H9 (cell line): ENCODE measurements at regions not wholly inside any gene's neighbourhood (a gene's known extent, or its start where the extent isn't known, plus 50 kb on each side); places are given as distances from the start of the nearest gene placed in this dataset.

Source experiments
- DNase-seq: peaks from one replicate; pipeline ENCODE4 v3.0.0-alpha.2; 2017
- H2AFZ ChIP-seq: one replicate; pipeline ENCODE4 v1.6.1; 2013; ENCODE audit warnings: mild to moderate bottlenecking, low read length, control low read depth, moderate library complexity
- H2AK5ac ChIP-seq: 2 replicates; pipeline ENCODE4 v1.6.1; 2013; ENCODE audit warnings: low read length, control low read depth, mixed read lengths; ENCODE audit not compliant: insufficient read length
- H2BK120ac ChIP-seq: one replicate; pipeline ENCODE4 v1.6.1; 2013; ENCODE audit warnings: low read depth, mild to moderate bottlenecking, low read length, control low read depth, inconsistent platforms; ENCODE audit not compliant: poor library complexity, severe bottlenecking
- H2BK12ac ChIP-seq: 2 replicates; pipeline ENCODE4 v1.6.1; 2013; ENCODE audit warnings: low read length, control low read depth, mixed read lengths, low read depth; ENCODE audit not compliant: insufficient read length
- H2BK15ac ChIP-seq: 2 replicates; pipeline ENCODE4 v1.6.1; 2013; ENCODE audit warnings: low read depth, low read length, control low read depth
- H2BK20ac ChIP-seq: one replicate; pipeline ENCODE4 v1.6.1; 2013; ENCODE audit warnings: low read depth, mild to moderate bottlenecking, low read length, control low read depth, inconsistent platforms; ENCODE audit not compliant: poor library complexity, severe bottlenecking
- H2BK5ac ChIP-seq: 2 replicates; pipeline ENCODE4 v1.6.1; 2013; ENCODE audit warnings: low read length, control low read depth, mixed read lengths; ENCODE audit not compliant: insufficient read length
- H3K14ac ChIP-seq: 2 replicates; pipeline ENCODE4 v1.6.1; 2013; ENCODE audit warnings: low read length, control low read depth; ENCODE audit not compliant: insufficient read depth
- H3K18ac ChIP-seq: 2 replicates; pipeline ENCODE4 v1.6.1; 2013; ENCODE audit warnings: low read depth, mild to moderate bottlenecking, mixed read lengths, low read length, control low read depth; ENCODE audit not compliant: insufficient read length
- H3K23ac ChIP-seq: 2 replicates; pipeline ENCODE4 v1.6.1; 2013; ENCODE audit warnings: low read length, control low read depth, mixed read lengths, low read depth; ENCODE audit not compliant: insufficient read length
- H3K23me2 ChIP-seq: 2 replicates; pipeline ENCODE4 v1.6.1; 2013; ENCODE audit warnings: low read depth, mild to moderate bottlenecking, mixed read lengths, low read length, control low read depth; ENCODE audit not compliant: insufficient read length, poor library complexity, severe bottlenecking
- H3K27ac ChIP-seq: 2 replicates; pipeline ENCODE4 v1.5.1; 2013; ENCODE audit warnings: low read length, control low read depth, mixed read lengths, low read depth; ENCODE audit not compliant: insufficient read length
- H3K27me3 ChIP-seq: 2 replicates; pipeline ENCODE4 v1.6.1; 2013; ENCODE audit warnings: low read length, control low read depth, inconsistent platforms; ENCODE audit not compliant: insufficient read depth
- H3K4ac ChIP-seq: 2 replicates; pipeline ENCODE4 v1.6.1; 2013; ENCODE audit warnings: low read depth, mild to moderate bottlenecking, control low read depth, inconsistent platforms, low read length, moderate library complexity
- H3K4me1 ChIP-seq: 2 replicates; pipeline ENCODE4 v1.6.1; 2013; ENCODE audit warnings: low read length, control low read depth, inconsistent platforms; ENCODE audit not compliant: insufficient read depth
- H3K4me2 ChIP-seq: 2 replicates; pipeline ENCODE4 v1.6.1; 2013; ENCODE audit warnings: low read length, control low read depth, mixed read lengths; ENCODE audit not compliant: insufficient read length, insufficient read depth
- H3K56ac ChIP-seq: 2 replicates; pipeline ENCODE4 v1.6.1; 2013; ENCODE audit warnings: low read depth, mild to moderate bottlenecking, mixed read lengths, low read length, control low read depth; ENCODE audit not compliant: insufficient read length
- H3K79me1 ChIP-seq: 2 replicates; pipeline ENCODE4 v1.6.1; 2013; ENCODE audit warnings: low read depth, mild to moderate bottlenecking, moderate library complexity, low read length, control low read depth, inconsistent platforms; ENCODE audit not compliant: insufficient read depth, poor library complexity, severe bottlenecking
- H3K79me2 ChIP-seq: 2 replicates; pipeline ENCODE4 v1.6.1; 2013; ENCODE audit warnings: low read length, control low read depth, inconsistent platforms; ENCODE audit not compliant: insufficient read depth
- H3K9ac ChIP-seq: 2 replicates; pipeline ENCODE4 v1.6.1; 2013; ENCODE audit warnings: low read length, control low read depth, mixed read lengths; ENCODE audit not compliant: insufficient read length; ENCODE audit errors: extremely low read depth
- H3K9me3 ChIP-seq: one replicate; pipeline ENCODE4 v1.6.1; 2013; ENCODE audit warnings: low read depth, low read length, inconsistent platforms; ENCODE audit not compliant: control insufficient read depth
- H3T11ph ChIP-seq: one replicate; pipeline ENCODE4 v1.6.1; 2013; ENCODE audit warnings: mild to moderate bottlenecking, low read length, control low read depth, inconsistent platforms
- H4K20me1 ChIP-seq: one replicate; pipeline ENCODE4 v1.6.1; 2013; ENCODE audit not compliant: control insufficient read depth, insufficient read length, insufficient read depth
- H4K5ac ChIP-seq: 2 replicates; pipeline ENCODE4 v1.6.1; 2013; ENCODE audit warnings: low read depth, mild to moderate bottlenecking, mixed read lengths, low read length, control low read depth; ENCODE audit not compliant: insufficient read length
- H4K8ac ChIP-seq: replicated peaks from 2 replicates; pipeline ENCODE4 v1.6.1; 2013; ENCODE audit warnings: low read length, control low read depth, mixed read lengths, low read depth; ENCODE audit not compliant: insufficient read length
- H4K91ac ChIP-seq: 2 replicates; pipeline ENCODE4 v1.6.1; 2013; ENCODE audit warnings: low read depth, mild to moderate bottlenecking, moderate library complexity, mixed read lengths, low read length, control low read depth; ENCODE audit not compliant: insufficient read length
- H3K27ac Mint-ChIP-seq, 3 experiments: 2 replicates in 2 of 3; 3 replicates in 1 of 3; pipeline ENCODE4 v1.8.0; 2020 to 2021; ENCODE audit warnings: mixed read lengths in 3 of 3, mild to moderate bottlenecking in 1 of 3, moderate library complexity in 1 of 3
- H3K27me3 Mint-ChIP-seq: 2 replicates; pipeline ENCODE4 v1.8.0; 2021; ENCODE audit warnings: low read depth, mild to moderate bottlenecking, moderate library complexity, mixed read lengths
- H3K36me3 Mint-ChIP-seq, 3 experiments: 2 replicates in 2 of 3; 3 replicates in 1 of 3; pipeline ENCODE4 v1.8.0; 2020 to 2021; ENCODE audit warnings: low read depth in 3 of 3, mixed read lengths in 3 of 3; ENCODE audit not compliant: insufficient read depth in 1 of 3
- H3K4me1 Mint-ChIP-seq, 2 experiments: 2 replicates each; pipeline ENCODE4 v1.8.0; 2020; ENCODE audit warnings: mixed read lengths in 2 of 2
- H3K4me3 Mint-ChIP-seq, 2 experiments: 2 replicates in 1 of 2; 3 replicates in 1 of 2; pipeline ENCODE4 v1.8.0; 2020 to 2021; ENCODE audit warnings: mild to moderate bottlenecking in 2 of 2, mixed read lengths in 2 of 2, moderate library complexity in 1 of 2
- H3K9me3 Mint-ChIP-seq, 2 experiments: 2 replicates in 1 of 2; 3 replicates in 1 of 2; pipeline ENCODE4 v1.8.0; 2020; ENCODE audit warnings: mild to moderate bottlenecking in 2 of 2, mixed read lengths in 2 of 2, moderate library complexity in 1 of 2
- WGBS: extraction: QIAGEN DNeasy Blood & Tissue Kit; methylation state at CpG from one replicate; pipeline ENCODE4 v1.1.7; 2013; ENCODE audit warnings: missing lambda C conversion rate, low lambda C conversion rate, mixed read lengths; ENCODE audit not compliant: insufficient read length; ENCODE audit errors: extremely low coverage; 5-methylcytosine and 5-hydroxymethylcytosine counted together
- TF ChIP-seq, protein P1 (sequence below): fragments of 200-600 bp; sonication (generic); conservative IDR thresholded peaks from 3 replicates; pipeline ENCODE4 v1.8.0; 2021; ENCODE audit warnings: antibody characterized with exemption, mild to moderate bottlenecking

DNA sequence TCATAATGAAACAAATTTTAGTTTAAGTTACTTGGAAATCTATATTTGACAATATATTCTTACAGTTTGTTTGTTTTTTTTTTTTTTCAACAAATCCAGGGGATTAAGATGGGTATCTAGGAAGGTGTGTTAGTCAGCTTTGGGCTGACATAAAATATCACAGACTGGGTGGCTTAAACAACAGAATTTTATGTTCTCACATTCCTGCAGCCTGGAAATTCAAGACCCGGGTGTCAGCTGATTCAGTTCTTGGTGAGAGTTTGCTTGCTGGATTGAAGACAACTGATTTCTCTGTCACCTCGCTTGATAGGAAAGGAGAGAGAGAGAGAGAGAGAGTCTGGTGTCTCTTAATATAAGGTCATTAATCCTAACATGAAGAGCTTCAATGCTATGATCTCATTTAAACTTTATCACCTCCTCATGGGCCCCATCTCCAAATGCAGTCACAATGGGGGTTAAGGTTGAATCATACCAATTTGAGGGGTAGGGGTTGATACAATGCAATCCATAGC is 465.2 kb downstream of the CENPC start:
- Histone ChIP-seq H2AK5ac (no peak overlapping the region), H2BK20ac (no peak overlapping the region), H2BK15ac (no peak overlapping the region), H3K4me1 (no peaks in the 10 kb centered on the region; the same call in 1 of the 2 replicates), H3K23ac (no peak overlapping the region), H3K18ac (no peak overlapping the region), H3K9ac (no peak overlapping the region), H4K91ac (no peak overlapping the region), H3K9me3 (no peaks in the 10 kb centered on the region), H3K27ac (no peak overlapping the region), H2AFZ (no peak overlapping the region), H3K4ac (no peak overlapping the region), H3K4me2 (no peak overlapping the region), H2BK12ac (no peak overlapping the region), H3K79me1 (no peaks in the 10 kb centered on the region), H3K79me2 (no peaks in the 10 kb centered on the region), H2BK120ac (no peak overlapping the region), H4K8ac (no peak overlapping the region), H4K5ac (no peak overlapping the region), H2BK5ac (no peak overlapping the region), H3K14ac (no peak overlapping the region), H3K27me3 (no peaks in the 10 kb centered on the region; the same call in 1 of the 2 replicates), H3T11ph (no peak overlapping the region), H3K23me2 (no peaks in the 10 kb centered on the region), H4K20me1 (no peaks in the 10 kb centered on the region), H3K56ac (no peak overlapping the region)
- Mint-ChIP-seq H3K4me3 (no peak overlapping the region), H3K9me3 (peaks cover 5 to 6% of the 10 kb centered on the region in 2 experiments; a peak in 3 of 5 replicates), H3K36me3 (peaks cover 0 to 9% (median 5%) of the 10 kb centered on the region in 3 experiments; a peak in 3 of 7 replicates), H3K4me1 (peaks cover 21% of the 10 kb centered on the region in 2 experiments), H3K27ac (no peak overlapping the region), H3K27me3 (no peaks in the 10 kb centered on the region)
- no peak for DNase-seq
- TF ChIP-seq, protein P1, sequence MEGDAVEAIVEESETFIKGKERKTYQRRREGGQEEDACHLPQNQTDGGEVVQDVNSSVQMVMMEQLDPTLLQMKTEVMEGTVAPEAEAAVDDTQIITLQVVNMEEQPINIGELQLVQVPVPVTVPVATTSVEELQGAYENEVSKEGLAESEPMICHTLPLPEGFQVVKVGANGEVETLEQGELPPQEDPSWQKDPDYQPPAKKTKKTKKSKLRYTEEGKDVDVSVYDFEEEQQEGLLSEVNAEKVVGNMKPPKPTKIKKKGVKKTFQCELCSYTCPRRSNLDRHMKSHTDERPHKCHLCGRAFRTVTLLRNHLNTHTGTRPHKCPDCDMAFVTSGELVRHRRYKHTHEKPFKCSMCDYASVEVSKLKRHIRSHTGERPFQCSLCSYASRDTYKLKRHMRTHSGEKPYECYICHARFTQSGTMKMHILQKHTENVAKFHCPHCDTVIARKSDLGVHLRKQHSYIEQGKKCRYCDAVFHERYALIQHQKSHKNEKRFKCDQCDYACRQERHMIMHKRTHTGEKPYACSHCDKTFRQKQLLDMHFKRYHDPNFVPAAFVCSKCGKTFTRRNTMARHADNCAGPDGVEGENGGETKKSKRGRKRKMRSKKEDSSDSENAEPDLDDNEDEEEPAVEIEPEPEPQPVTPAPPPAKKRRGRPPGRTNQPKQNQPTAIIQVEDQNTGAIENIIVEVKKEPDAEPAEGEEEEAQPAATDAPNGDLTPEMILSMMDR: no peak
- WGBS: no CpG with 5 or more reads among the region's 2 CpGs
